UCSD-AML1 (cell line): ENCODE measurements at regions not wholly inside any gene's neighbourhood (a gene's known extent, or its start where the extent isn't known, plus 50 kb on each side); places are given as distances from the start of the nearest gene placed in this dataset.

Experiments
- DNase-seq: peaks from one replicate; lab custom pipeline; 2025; ENCODE audit not compliant: unreplicated experiment; lab: John Stamatoyannopoulos, UW

- no peak for DNase-seq
These were observed 60.0 kb downstream of the ING1 start for GRCh38 chr13:110773480-110773879.

GRCh38 chr13:110774051-110774450, 60.6 kb downstream of the ING1 start:
- DNase-seq, result no peak

GRCh38 chr13:110774490-110774889, 61.0 kb downstream of the ING1 start:
- DNase-seq, result no peak

GRCh38 chr13:110775576-110775975, 62.1 kb downstream of the ING1 start:
- no peak for DNase-seq

- DNase-seq, result no peak
These were observed 63.8 kb downstream of the ING1 start for GRCh38 chr13:110777251-110777820.

GRCh38 chr13:110779022-110779421, 65.5 kb downstream of the ING1 start:
- DNase-seq, result no peak

- DNase-seq, result no peak
These were observed 66.9 kb downstream of the ING1 start for GRCh38 chr13:110780422-110780821.

GRCh38 chr13:110782185-110782584, 68.7 kb downstream of the ING1 start:
- DNase-seq, result no peak

- no peak for DNase-seq
These were observed 71.2 kb downstream of the ING1 start for GRCh38 chr13:110784704-110785103.

GRCh38 chr13:110788778-110789177, 75.3 kb downstream of the ING1 start:
- no peak for DNase-seq

GRCh38 chr13:110789871-110790270, 76.4 kb downstream of the ING1 start:
- DNase-seq, result no peak

- no peak for DNase-seq
These were observed 76.9 kb downstream of the ING1 start for GRCh38 chr13:110790371-110790770.

GRCh38 chr13:110794209-110794608, 80.7 kb downstream of the ING1 start:
- DNase-seq, result no peak

- no peak for DNase-seq
These were observed 83.9 kb downstream of the ING1 start for GRCh38 chr13:110797230-110797877.

- DNase-seq, result no peak
These were observed 84.8 kb downstream of the ING1 start for GRCh38 chr13:110798081-110798994.

- peak; percentile 35 for DNase-seq
These were observed 86.0 kb downstream of the ING1 start for GRCh38 chr13:110799246-110800236.

GRCh38 chr13:110801044-110801443, 87.5 kb downstream of the ING1 start:
- DNase-seq, result peak; percentile 41

GRCh38 chr13:110802260-110802659, 88.8 kb downstream of the ING1 start:
- no peak for DNase-seq

GRCh38 chr13:110806636-110807035, 93.1 kb downstream of the ING1 start:
- DNase-seq, result no peak

GRCh38 chr13:110807546-110807945, 94.0 kb downstream of the ING1 start:
- DNase-seq, result no peak

GRCh38 chr13:110808138-110808537, 94.6 kb downstream of the ING1 start:
- DNase-seq, result no peak
